GM19023 (cell line): ENCODE measurements at regions not wholly inside any gene's neighbourhood (a gene's known extent, or its start where the extent isn't known, plus 50 kb on each side); places are given as distances from the start of the nearest gene placed in this dataset.
"Not testable (repeated sequence)": the region's sequence is repeated elsewhere in the genome, so short reads cannot be mapped to it uniquely, and the experiment has no call there.

Source experiments
- ATAC-seq: cut with Tn5 transposase; IDR thresholded peaks from one replicate; pipeline ENCODE4 v1.9.1; 2021; ENCODE audit warnings: mild to moderate bottlenecking, moderate library complexity; ENCODE audit not compliant: unreplicated experiment

- ATAC-seq = no peak
Observed at GRCh38 chr6:8361259-8361658, 74.1 kb downstream of the SLC35B3 start.

- ATAC-seq = no peak
Observed at GRCh38 chr6:8352966-8353340, 82.4 kb downstream of the SLC35B3 start.

GRCh38 chr6:8352335-8352965 is 82.9 kb downstream of the SLC35B3 start:
- no peak for ATAC-seq

GRCh38 chr6:8343600-8343999 is 91.7 kb downstream of the SLC35B3 start:
- ATAC-seq = no peak

GRCh38 chr6:8342241-8342819 is 93.0 kb downstream of the SLC35B3 start:
- no peak for ATAC-seq

- no peak for ATAC-seq
Observed at GRCh38 chr6:8337147-8337546, 98.2 kb downstream of the SLC35B3 start.

- ATAC-seq = no peak
Observed at GRCh38 chr6:8336406-8337057, 98.8 kb downstream of the SLC35B3 start.

GRCh38 chr6:8335896-8336295 is 99.4 kb downstream of the SLC35B3 start:
- ATAC-seq = no peak

- ATAC-seq = no peak
Observed at GRCh38 chr6:8335381-8335780, 100.0 kb downstream of the SLC35B3 start.

- no peak for ATAC-seq
Observed at GRCh38 chr6:8334113-8334512, 101.2 kb downstream of the SLC35B3 start.

GRCh38 chr6:8329562-8329961 is 105.8 kb downstream of the SLC35B3 start:
- no peak for ATAC-seq

GRCh38 chr6:8325743-8326142 is 109.6 kb downstream of the SLC35B3 start:
- no peak for ATAC-seq

GRCh38 chr6:8322659-8323058 is 112.7 kb downstream of the SLC35B3 start:
- no peak for ATAC-seq

GRCh38 chr6:8321671-8322404 is 113.5 kb downstream of the SLC35B3 start:
- ATAC-seq = no peak

- ATAC-seq = no peak
Observed at GRCh38 chr6:8315154-8315553, 120.2 kb downstream of the SLC35B3 start.

- ATAC-seq = no peak
Observed at GRCh38 chr6:8301502-8301901, 133.8 kb downstream of the SLC35B3 start.

GRCh38 chr6:8299034-8299433 is 136.3 kb downstream of the SLC35B3 start:
- ATAC-seq = no peak

GRCh38 chr6:8282946-8283345 is 152.4 kb downstream of the SLC35B3 start:
- not testable (repeated sequence) for ATAC-seq

- no peak for ATAC-seq
Observed at GRCh38 chr6:8282380-8282779, 153.0 kb downstream of the SLC35B3 start.

- no peak for ATAC-seq
Observed at GRCh38 chr6:8279041-8279805, 156.1 kb downstream of the SLC35B3 start.

- no peak for ATAC-seq
Observed at GRCh38 chr6:8278562-8278961, 156.8 kb downstream of the SLC35B3 start.
